ENCODE measurements at regions not wholly inside any gene's neighbourhood (a gene's known extent, or its start where the extent isn't known, plus 50 kb on each side); places are given as distances from the start of the nearest gene placed in this dataset.

DNA sequence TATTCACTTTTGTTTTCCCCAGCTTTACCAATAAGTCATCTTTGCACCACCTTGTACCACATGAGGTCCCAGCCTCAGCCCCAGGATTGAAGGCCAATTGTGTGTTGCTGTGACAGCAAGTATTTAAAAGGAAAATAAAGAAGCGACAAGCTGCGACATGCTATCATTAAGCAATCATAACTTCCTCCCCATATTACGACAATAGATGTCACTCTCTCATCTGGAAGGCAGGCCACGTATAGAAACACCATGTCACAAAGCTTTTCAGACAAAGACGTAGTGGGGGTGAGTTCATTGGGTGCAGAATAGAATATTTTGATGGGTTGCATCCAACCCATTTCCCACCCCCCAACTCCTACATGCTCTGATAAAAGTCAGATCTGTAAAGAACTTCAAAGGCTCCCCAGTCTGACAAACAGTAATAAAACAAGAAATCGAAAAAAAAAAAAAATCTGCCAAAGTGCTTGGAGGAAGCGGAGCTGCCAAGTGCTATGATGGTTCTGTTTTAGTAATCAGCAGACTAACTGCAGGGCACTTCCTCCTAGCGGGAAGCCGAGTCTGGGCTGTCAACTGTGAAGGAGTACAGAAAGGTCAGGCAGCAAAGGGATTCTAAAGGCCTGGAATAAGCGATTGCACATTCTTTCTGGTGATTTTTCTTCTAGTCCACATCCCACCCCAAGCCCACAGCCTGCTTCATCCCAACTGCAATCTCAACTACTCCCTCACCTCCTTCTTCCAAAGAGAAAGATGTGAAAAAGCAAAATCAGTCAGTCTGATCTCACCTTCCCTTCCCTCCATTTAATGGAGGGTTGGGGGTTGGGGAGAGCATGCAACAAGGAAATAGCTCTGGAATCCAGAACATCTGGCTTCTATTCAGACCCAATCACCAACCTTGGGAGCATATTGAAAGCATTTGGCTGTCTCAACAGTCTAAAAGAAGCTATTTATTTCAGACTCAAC is 131.4 kb upstream of the UBASH3B start:
- peak; percentile 64 for DNase-seq (ENCODE audit: low spot score)

GRCh38 chr11:122521626-122522025 is 133.9 kb upstream of the UBASH3B start:
- DNase-seq (ENCODE audit: low spot score): no peak

DNA sequence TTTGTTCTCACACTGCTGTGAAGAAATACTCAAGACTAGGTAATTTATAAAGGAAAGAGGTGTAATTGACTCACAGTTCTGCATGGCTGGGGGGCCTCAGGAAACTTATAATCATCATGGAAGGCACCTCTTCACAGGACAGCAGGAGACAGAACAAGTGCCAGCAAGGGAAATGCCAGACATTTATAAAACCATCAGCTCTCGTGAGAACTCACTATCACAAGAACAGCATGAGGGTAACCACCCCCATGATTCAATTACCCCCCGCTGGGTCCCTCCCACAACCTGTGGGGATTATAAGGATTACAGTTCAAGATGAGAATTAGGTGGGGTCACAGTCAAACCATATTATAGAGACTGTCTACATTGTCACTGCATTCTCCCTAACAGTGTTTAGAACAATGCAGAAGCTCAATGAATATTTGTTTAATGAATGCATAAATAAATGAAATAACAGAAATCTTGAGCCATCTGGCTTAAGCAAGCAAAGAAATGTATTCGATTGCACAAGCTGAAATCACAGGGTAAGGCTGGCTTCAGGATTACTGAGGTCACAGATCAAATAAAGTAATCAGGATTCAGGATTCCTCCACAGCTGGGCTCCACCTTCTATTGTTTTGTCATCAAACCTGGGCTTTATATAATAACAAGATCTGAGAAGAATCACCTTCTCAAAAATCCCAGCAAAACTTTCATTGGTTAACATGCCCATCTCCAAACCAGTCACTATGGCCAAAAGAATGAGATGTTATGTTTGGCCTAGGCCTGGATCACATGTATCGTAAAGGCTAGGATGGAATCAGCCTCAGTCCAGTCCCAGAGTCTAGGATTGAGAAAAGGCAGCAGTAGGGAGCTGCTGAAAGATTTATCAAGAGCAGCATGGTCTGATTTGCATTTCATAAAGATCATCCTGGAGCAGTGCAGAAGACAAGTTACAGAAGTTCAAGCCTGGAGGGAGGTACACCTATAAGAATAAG is 137.8 kb upstream of the UBASH3B start:
- peak; percentile 27 for DNase-seq (ENCODE audit: low spot score)

DNA sequence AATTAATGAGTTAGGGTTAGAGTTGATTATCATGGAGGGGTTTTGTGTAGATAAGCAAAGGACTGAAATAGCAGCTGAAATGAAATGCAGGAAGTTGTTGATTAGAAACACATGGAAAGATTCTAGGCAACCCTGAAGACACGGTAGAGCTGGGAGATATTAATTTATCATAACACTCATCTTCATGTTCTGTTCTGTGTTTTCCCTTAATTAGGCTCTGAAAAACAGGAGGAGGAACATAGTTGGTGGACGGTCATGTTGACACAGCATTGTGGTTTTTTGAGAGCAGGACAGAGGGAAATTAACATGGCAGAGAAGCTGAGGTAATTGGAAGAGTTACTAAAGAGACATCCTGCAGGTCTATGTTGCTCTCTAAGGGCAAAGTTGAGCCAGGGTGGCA is 138.8 kb upstream of the UBASH3B start:
- DNase-seq (ENCODE audit: low spot score): peak; percentile 12

DNA sequence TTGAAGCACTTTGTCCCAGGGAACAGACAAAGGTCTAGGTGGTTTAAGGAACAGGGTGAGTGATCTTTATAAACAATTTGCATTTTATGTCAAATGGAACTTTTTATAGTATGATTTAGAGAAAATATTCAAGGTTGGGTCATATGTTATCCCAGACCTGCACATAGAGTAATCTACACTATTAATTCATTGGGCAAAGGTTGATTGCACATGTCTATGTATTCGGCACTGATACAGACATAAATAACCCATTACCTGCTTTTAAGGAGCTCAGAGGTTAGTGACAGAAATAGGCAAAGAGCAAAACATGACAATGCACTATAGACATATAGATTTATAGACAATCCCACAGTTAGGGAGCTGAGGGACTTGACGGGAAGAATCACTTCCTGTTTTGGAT is 141.5 kb upstream of the UBASH3B start:
- no peak for DNase-seq (ENCODE audit: low spot score)

GRCh38 chr11:122513328-122513727 is 142.2 kb upstream of the UBASH3B start:
- DNase-seq (ENCODE audit: low spot score): no peak

DNA sequence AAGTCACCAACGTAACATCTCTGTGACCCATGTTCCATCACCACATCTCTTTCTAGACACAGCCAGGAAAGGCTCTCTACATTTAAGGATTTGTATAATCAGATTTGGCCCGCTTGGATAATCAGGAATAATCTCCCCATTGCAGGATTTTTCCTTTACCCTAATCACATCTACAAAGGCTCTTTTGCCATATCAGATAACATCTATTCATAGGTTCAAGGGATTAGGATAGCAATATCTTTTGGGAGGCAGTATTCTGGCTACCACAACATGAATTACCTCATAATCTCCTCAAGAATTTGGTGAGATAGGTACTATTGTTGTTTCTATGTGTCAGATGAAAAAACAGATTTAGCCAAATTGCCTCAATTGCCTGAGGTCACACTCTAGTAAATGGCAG is 142.8 kb upstream of the UBASH3B start:
- DNase-seq (ENCODE audit: low spot score): no peak

DNA sequence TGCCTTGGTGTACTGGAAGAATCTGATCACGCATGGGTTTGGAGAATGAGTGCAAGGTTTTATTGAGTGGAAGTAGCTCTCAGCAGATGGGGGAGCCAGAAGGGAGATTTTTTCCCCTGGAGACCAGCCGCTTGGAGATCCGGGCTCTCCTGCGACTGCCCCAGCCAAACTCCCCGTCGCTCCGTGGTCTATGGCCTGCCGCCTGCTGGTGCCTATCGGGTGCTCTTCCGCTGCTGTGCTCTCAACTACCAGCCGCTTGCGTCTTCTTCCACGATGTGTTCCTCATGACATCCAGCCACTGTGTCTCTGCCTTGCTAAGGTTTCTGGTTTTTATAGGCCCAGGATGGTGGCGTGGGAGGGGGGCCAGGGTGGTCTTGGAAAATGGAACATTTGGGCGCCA is 145.6 kb upstream of the UBASH3B start:
- no peak for DNase-seq (ENCODE audit: low spot score)

DNA sequence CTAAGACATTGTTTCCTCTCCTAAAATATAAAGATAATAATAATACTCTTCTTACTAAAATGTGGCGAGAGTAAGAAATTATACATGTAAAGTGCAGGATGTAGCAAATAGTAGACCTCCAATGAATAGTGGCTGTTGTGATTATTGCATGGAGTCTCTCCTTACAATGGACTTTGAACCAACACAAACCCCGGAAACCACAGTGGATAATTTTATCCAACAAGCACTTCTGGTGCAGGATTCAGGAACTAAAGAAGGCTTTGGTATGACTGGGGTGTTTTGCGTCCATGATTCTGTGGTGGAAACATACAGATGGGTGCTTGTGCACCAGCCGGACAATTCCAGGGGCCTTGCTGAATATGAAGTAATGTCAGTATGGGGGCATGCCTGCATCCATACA is 146.4 kb upstream of the UBASH3B start:
- no peak for DNase-seq (ENCODE audit: low spot score)

GRCh38 chr11:122505304-122506006 is 150.1 kb upstream of the UBASH3B start:
- peak; percentile 96 for DNase-seq (ENCODE audit: low spot score)

GRCh38 chr11:122494221-122494620 is 161.3 kb upstream of the UBASH3B start:
- peak; percentile 39 for DNase-seq (ENCODE audit: low spot score)

DNA sequence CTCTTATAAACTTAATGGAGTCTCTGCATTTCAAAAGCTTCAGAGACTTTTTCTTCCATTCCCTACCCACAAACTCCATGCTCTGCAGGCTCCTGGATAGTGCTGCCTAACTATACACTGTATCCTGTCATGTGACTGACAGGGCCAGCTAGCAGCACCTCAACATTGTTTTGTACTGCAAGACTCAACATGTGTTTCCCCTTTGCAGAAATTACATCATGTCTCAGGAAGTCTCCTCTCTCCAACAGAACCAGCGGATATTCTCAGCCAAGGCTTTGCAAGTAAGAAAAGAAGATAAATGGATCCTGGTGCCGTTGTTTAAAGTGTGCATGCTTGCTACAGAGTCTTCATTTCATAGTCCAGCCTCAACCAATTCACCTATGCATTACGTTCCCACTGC is 164.0 kb upstream of the UBASH3B start:
- peak; percentile 61 for DNase-seq (ENCODE audit: low spot score)

DNA sequence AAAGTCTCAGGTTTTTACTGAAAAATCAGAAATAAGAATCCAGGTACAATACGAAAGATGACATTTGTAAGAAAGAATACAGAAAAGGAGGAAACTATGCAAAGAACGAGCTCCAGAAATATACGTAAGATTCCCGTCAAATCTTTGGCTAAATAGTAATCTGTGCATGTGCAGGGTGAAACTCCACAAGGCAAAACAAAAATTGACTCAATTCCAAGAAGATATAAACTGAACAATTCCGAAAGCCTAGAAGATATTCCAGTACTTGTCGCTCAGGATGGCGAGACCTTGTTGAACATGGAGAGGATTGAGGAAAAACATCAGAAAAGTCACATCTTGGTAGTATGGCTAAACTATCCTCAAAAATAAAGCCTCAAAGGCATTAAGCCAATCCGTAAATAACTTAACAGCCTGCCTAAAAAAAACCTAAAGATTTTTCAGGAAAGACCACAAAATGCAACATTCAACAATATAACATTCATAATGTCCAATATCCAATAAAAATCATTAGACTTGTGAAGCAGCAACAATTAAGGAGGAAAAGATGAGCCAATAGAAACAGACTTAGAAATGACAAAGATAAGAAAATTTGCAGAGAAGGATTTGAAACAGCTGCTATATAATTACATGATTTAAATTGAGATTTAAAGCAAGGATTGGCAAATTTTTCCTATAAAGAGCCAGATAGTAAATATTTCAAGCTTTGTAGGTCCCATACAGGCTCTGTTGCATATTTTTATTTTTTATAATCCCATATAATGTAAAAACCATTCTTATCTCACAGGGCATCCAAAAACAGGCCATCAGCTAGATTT is 166.4 kb upstream of the UBASH3B start:
- no peak for DNase-seq (ENCODE audit: low spot score)

GRCh38 chr11:122487669-122488068 is 167.9 kb upstream of the UBASH3B start:
- no peak for DNase-seq (ENCODE audit: low spot score)

DNA sequence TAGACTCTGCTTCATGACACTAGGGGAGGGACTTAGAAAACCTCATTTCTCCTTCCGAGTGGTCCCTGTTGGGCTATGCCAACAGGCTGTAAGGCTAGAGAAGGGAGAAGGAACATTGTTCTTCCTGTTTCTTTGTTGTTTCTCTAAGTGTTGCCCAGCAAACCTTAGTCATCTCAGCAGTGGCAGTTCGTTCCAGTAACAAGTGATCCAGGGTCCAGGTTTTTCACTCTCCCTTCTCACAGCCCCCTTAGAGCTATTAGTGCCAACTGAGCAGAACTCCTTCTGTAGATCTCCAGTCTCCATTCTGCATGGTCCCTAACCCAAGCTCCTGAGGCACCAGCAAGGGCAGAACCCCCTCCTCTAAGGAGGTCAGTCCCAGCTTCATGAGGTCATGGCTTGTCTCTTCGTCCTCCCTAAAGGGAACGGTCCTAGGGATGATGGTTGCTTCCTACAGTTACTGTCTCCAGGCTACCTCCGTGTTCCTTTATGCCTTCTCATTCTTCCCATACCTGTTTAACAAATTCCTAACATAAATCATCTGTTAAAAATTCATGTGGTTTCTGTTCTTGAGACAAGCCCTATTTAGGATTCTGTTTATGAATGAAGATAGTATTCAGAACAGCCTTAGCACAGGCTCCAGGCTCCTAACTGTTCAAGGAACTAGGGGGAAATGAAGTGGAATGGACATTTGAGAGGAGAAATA is 168.6 kb upstream of the UBASH3B start:
- DNase-seq (ENCODE audit: low spot score): peak; percentile 19

DNA sequence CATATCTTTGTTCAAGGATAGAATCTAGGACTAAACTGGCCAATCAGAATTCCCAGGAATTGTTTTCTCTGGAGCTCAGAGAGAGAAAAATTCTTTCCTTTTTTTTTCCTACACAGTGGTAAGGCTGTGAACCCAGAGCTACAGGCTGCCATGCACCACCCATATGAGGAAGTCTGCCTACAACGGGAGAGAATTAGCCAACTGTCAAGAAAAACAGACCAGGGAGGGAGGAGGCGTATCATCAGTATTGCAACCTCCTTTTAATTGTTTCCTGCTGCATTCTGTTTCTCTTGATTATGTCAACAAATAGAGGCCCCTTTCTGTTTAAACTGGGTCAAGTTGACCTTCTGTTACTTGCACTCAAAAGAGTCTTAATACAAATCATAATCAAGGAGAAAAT is 176.5 kb upstream of the UBASH3B start:
- peak; percentile 51 for DNase-seq (ENCODE audit: low spot score)

DNA sequence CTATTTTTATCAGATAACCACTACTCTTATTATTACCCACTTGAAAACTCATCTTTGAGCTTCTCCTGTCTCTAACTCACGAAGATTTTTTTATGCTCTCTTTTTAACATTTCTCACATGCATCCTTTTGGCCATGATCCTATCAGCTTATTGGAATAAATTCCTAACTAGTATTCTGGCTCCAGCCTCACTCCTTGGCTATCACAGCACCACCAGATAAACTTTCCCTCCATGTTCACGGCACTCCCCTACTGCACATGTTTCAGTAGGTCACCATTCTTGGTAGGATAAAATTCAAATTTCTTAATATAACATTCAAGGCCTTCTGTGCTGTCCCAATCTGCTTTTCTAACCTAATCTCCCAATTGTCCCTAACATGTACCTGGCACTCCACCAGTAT is 186.6 kb upstream of the UBASH3B start:
- no peak for DNase-seq (ENCODE audit: low spot score)

DNA sequence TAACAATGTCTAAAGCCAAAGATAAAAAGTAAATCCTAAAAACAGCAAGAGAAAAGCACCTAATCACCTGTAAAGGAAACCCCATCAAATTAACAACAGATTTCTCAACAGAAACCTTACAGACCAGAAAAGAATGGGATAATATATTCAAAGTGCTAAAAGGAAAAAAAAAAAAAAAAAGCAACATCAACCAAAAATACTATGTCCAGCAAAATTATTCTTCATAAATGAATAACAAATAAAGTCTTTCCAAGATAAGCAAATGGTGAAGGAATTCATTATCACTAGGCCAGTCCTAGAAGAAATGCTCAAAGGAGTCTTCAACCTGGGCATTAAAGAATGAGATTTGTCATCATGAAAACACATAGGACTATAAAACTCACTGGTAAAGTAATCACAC is 192.0 kb upstream of the UBASH3B start:
- no peak for DNase-seq (ENCODE audit: low spot score)

- no peak for DNase-seq (ENCODE audit: low spot score)
Observed at GRCh38 chr11:122459064-122459463, 196.5 kb upstream of the UBASH3B start.

- DNase-seq (ENCODE audit: low spot score): no peak
Observed at GRCh38 chr11:122453586-122453985, 201.9 kb upstream of the UBASH3B start.

DNA sequence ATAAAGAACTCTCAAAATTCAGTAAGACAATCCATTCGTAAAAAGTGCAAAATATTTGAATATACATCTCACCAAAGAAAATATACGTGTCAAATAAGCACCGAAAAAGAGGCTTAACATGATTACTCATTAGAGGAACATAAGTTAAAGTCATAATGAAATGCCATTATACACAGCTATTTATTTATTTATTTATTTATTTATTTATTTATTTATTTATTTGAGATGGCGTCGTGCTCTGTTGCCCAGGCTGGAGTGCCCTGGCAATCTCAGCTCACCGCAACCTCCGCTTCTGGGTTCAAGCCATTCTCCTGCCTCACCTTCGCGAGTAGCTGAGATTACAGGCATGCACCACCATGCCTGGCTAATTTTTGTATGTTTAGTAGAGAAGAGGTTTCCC is 203.6 kb upstream of the UBASH3B start:
- DNase-seq (ENCODE audit: low spot score): no peak

Data from AG20443 (cell line).